MM.1S (cell line): ENCODE measurements at regions not wholly inside any gene's neighbourhood (a gene's known extent, or its start where the extent isn't known, plus 50 kb on each side); places are given as distances from the start of the nearest gene placed in this dataset.

Source experiments
- DNase-seq: peaks from one replicate; pipeline ENCODE4 v3.0.0-alpha.2; 2015
- H2AFZ ChIP-seq: fragments of 300-600 bp; sonication (generic); 2 replicates; pipeline ENCODE4 v1.6.0; 2016; ENCODE audit warnings: antibody characterized with exemption, low read length
- H3F3A ChIP-seq: fragments of 300-600 bp; sonication (generic); 2 replicates; pipeline ENCODE4 v1.6.1; 2016; ENCODE audit warnings: mild to moderate bottlenecking, antibody characterized with exemption, low read length, moderate library complexity, mixed read lengths; ENCODE audit not compliant: insufficient read depth
- H3K27ac ChIP-seq: fragments of 300-600 bp; sonication (generic); 2 replicates; pipeline ENCODE4 v1.5.1; 2016; ENCODE audit warnings: mild to moderate bottlenecking, low read length
- H3K27me3 ChIP-seq: fragments of 300-600 bp; sonication (generic); replicated peaks from 2 replicates; pipeline ENCODE4 v1.6.0; 2016; ENCODE audit warnings: low read length; ENCODE audit not compliant: insufficient read depth
- H3K36me3 ChIP-seq: fragments of 300-600 bp; sonication (generic); replicated peaks from 2 replicates; pipeline ENCODE4 v1.6.1; 2016; ENCODE audit warnings: mild to moderate bottlenecking, low read length, mixed read lengths; ENCODE audit not compliant: insufficient read depth
- H3K4me1 ChIP-seq: fragments of 300-600 bp; sonication (generic); 2 replicates; pipeline ENCODE4 v1.6.1; 2016; ENCODE audit warnings: low read length, mixed read lengths
- H3K4me2 ChIP-seq: fragments of 300-600 bp; sonication (generic); 2 replicates; pipeline ENCODE4 v1.6.0; 2016; ENCODE audit warnings: low read depth, low read length
- H3K4me3 ChIP-seq: fragments of 300-600 bp; sonication (generic); 2 replicates; pipeline ENCODE4 v1.5.1; 2016; ENCODE audit warnings: low read length, mixed read lengths
- H3K79me2 ChIP-seq: fragments of 300-600 bp; sonication (generic); 2 replicates; pipeline ENCODE4 v1.6.1; 2016; ENCODE audit warnings: mixed run types, low read length, mixed read lengths
- H3K9ac ChIP-seq: fragments of 300-600 bp; sonication (generic); 2 replicates; pipeline ENCODE4 v1.6.1; 2016; ENCODE audit warnings: low read length, mixed read lengths
- H3K9me2 ChIP-seq: fragments of 300-600 bp; sonication (generic); replicated peaks from 2 replicates; pipeline ENCODE4 v1.6.1; 2016; ENCODE audit warnings: mild to moderate bottlenecking, low read length, mixed read lengths; ENCODE audit not compliant: insufficient read depth
- H3K9me3 ChIP-seq: fragments of 300-600 bp; sonication (generic); replicated peaks from 2 replicates; pipeline ENCODE4 v1.6.1; 2016; ENCODE audit warnings: mild to moderate bottlenecking, low read length, mixed read lengths; ENCODE audit not compliant: insufficient read depth
- H4K20me1 ChIP-seq: fragments of 300-600 bp; sonication (generic); 2 replicates; pipeline ENCODE4 v1.6.1; 2016; ENCODE audit warnings: mild to moderate bottlenecking, low read length, moderate library complexity, mixed read lengths; ENCODE audit not compliant: insufficient read depth
- EZH2 ChIP-seq: fragments of 300-600 bp; sonication (generic); optimal IDR thresholded peaks from 2 replicates; pipeline ENCODE3; 2017; ENCODE audit warnings: low read depth, mild to moderate bottlenecking, antibody characterized with exemption, low read length, mixed read lengths
- EZH2phosphoT487 ChIP-seq: fragments of 300-600 bp; sonication (generic); IDR thresholded peaks from 2 replicates; pipeline ENCODE4 v1.6.1; 2018; ENCODE audit warnings: antibody characterized with exemption, low read length
- TF ChIP-seq, protein P1 (sequence below): fragments of 300-600 bp; sonication (generic); IDR thresholded peaks from 2 replicates; pipeline ENCODE4 v1.5.1; 2016; ENCODE audit warnings: antibody characterized with exemption, low read length, mixed read lengths

DNA sequence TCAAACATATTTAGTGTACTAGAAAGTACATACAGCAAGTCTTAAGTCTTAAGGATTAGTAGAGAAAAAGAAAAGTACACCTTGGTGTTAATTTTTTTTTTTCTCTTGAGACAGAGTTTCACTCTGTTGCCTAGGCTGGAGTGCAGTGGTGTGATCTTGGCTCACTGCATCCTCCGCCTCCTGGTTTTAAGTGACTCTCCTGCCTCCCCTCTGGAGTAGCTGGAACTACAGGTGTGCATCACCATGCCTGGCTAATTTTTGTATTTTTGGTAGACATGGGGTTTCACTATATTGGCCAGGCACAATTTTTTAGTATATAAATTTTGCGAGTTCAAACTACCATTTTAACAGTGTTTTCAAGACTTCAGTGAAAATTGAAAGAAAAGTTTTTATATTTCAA is 1941.1 kb upstream of the CDH6 start:
- Histone ChIP-seq H3K36me3 (no peaks in the 10 kb centered on the region), H2AFZ (no peak overlapping the region), H3K4me1 (no peaks in the 10 kb centered on the region), H3K4me2 (no peak overlapping the region), H3K9ac (no peak overlapping the region), H3K27me3 (no peaks in the 10 kb centered on the region), H3F3A (no peaks in the 10 kb centered on the region), H4K20me1 (no peaks in the 10 kb centered on the region), H3K27ac (no peak overlapping the region), H3K9me2 (no peaks in the 10 kb centered on the region), H3K4me3 (no peak overlapping the region), H3K79me2 (no peaks in the 10 kb centered on the region), H3K9me3 (no peaks in the 10 kb centered on the region)
- TF ChIP-seq EZH2phosphoT487 (no peak), EZH2 (no peak)
- TF ChIP-seq, protein P1, sequence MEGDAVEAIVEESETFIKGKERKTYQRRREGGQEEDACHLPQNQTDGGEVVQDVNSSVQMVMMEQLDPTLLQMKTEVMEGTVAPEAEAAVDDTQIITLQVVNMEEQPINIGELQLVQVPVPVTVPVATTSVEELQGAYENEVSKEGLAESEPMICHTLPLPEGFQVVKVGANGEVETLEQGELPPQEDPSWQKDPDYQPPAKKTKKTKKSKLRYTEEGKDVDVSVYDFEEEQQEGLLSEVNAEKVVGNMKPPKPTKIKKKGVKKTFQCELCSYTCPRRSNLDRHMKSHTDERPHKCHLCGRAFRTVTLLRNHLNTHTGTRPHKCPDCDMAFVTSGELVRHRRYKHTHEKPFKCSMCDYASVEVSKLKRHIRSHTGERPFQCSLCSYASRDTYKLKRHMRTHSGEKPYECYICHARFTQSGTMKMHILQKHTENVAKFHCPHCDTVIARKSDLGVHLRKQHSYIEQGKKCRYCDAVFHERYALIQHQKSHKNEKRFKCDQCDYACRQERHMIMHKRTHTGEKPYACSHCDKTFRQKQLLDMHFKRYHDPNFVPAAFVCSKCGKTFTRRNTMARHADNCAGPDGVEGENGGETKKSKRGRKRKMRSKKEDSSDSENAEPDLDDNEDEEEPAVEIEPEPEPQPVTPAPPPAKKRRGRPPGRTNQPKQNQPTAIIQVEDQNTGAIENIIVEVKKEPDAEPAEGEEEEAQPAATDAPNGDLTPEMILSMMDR, result no peak
- DNase-seq, result no peak

DNA sequence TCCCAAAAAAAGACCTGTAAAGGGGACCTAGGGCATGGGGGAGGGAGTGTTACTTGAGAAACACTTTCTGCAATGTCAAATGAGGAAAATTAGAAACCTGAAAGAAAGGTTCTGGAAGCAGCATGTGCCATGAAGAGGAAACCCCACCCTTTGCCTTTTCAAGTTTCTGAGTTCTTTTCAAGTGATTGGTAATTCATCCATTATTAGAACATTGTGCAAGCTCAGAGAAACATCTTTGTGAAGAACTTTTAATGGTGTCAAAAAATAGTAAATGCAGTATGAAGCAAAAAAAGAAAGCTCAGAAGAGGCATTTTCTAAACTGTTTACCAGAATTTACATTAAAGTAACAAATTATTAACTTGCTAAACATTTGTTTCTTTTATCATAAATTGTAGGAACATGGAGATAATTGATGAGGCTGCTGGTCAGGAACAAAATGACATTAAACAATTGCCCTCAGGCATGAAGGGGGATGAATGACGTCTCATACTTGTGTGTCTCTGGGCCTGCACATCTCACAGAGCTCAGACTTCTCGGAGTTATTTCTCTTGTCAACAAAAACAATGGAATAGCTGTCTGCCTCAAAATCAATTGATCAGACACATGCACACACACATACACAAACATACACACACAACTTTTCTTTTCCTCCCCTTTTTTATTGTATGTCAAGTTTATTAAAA is 1946.0 kb upstream of the CDH6 start:
- H4K20me1 ChIP-seq, result no peaks in the 10 kb centered on the region
- H3K36me3 ChIP-seq, result no peaks in the 10 kb centered on the region
- no peaks in the 10 kb centered on the region for H3F3A ChIP-seq
- H3K4me2 ChIP-seq, result no peak overlapping the region
- no peak overlapping the region for H3K4me3 ChIP-seq
- H3K9me2 ChIP-seq, result no peaks in the 10 kb centered on the region
- no peak for DNase-seq
- no peak overlapping the region for H3K27ac ChIP-seq
- no peaks in the 10 kb centered on the region for H3K9me3 ChIP-seq
- H3K79me2 ChIP-seq, result no peaks in the 10 kb centered on the region
- no peak overlapping the region for H2AFZ ChIP-seq
- TF ChIP-seq, protein P1, result no peak
- no peak for TF ChIP-seq EZH2
- no peak for TF ChIP-seq EZH2phosphoT487
- no peaks in the 10 kb centered on the region for H3K4me1 ChIP-seq
- no peak overlapping the region for H3K9ac ChIP-seq
- H3K27me3 ChIP-seq, result no peaks in the 10 kb centered on the region

DNA sequence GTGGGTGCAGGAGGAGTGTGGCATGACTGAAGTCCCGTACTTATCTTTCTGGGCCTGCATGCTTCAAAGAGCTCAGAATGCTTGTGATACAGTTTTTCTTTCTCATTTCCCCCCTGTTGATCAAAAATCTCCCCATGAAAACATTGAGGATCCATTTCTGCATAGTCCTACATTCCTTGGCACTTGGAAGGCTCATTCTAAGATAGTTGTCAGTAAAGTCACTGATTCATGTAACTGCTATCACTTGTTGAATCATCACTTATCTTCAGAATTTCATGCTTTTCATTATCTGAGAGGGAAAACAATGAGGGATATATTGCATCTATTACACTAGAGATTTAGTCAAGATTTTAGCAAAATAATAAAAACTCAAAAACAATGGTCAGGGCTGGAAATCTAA is 1953.1 kb upstream of the CDH6 start:
- Histone ChIP-seq H3K9me2 (no peaks in the 10 kb centered on the region), H3K79me2 (no peaks in the 10 kb centered on the region), H3K4me1 (no peaks in the 10 kb centered on the region), H3K27ac (no peak overlapping the region), H3K9me3 (no peaks in the 10 kb centered on the region), H3K4me2 (no peak overlapping the region), H3K9ac (no peak overlapping the region), H3K4me3 (no peak overlapping the region), H3K27me3 (no peaks in the 10 kb centered on the region), H2AFZ (no peak overlapping the region), H4K20me1 (no peaks in the 10 kb centered on the region), H3K36me3 (no peaks in the 10 kb centered on the region), H3F3A (no peaks in the 10 kb centered on the region)
- TF ChIP-seq EZH2 (no peak), EZH2phosphoT487 (no peak)
- TF ChIP-seq, protein P1, result no peak
- no peak for DNase-seq
